GM19395 (cell line): ENCODE measurements at regions not wholly inside any gene's neighbourhood (a gene's known extent, or its start where the extent isn't known, plus 50 kb on each side); places are given as distances from the start of the nearest gene placed in this dataset.
A peak's percentile ranks its signal among the peaks of the same experiment; 100 is the strongest.
"Not testable (repeated sequence)": the region's sequence is repeated elsewhere in the genome, so short reads cannot be mapped to it uniquely, and the experiment has no call there.

Source experiments
- ATAC-seq: cut with Tn5 transposase; IDR thresholded peaks from one replicate; pipeline ENCODE4 v1.9.1; 2021; ENCODE audit warnings: mild to moderate bottlenecking, moderate library complexity; ENCODE audit not compliant: unreplicated experiment

DNA sequence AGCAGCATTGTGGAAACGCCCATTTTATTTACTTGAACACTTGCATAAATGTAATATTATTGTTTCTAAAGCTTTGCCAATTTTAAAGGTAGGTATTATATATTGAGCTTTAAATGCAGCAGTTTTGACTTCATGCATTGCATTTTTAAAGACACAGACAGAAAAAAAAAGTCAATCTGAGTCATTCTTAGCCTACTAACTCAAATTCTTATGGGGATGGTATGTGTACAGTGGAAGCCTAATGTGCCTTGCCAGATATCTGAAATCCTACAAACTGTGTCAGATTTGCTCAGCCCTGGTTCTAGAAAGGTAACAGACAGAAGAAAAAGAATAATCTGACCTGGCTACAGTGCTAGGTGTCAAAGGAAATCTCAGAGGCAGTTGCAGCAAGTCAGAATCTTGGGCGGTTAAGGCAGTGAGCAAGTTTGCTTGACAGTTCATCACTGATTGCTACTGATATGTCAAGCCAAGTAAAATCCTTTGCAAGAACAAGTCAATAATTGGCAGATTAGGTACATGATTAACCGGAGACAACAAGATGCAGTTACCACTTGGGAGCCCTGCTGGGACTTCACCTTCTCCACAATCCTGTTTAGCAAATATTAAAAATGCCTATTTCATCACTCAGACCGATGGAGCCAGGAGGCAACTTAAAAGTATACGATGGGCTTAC lies 224.8 kb upstream of the WWC1 start:
- ATAC-seq, result no peak

DNA sequence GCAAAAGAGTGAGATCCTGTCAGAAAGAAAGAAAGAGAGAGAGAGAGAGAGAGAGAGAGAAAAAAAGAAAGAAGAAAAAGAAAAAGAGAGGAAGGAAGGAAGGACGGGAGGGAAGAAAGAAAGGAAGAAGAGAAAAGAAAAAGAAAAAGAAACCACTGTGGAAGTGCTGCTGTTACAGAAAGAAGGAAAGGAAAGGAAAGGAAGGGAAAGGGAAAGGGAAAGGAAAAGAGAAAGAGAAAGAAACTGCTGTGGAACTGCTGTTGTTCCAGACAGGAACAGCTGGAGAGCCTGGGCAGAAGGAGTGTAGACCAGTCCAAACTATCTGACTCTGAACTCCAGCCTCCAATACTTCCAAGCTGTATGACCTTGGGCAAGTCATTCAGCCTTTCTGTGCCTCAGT lies 220.7 kb upstream of the WWC1 start:
- no peak for ATAC-seq

DNA sequence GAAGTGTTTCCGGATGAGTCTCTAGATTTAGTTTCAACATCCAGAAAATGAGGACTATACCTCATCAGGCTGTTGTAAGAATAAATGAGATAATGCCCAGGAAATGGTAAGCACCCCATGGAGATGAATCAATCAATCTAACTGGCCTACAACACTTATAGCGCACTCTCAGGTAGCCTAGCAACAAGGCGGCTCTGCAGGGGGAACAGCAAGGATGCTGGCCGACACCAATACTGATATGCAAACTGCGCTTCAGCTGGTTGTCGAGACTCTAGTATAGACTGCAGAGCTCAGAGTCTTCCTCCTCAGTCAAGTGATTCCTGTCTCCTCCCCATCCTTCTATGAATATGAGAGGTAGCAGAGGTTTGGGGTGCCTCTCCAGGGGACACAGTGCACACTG lies 218.8 kb upstream of the WWC1 start:
- no peak for ATAC-seq

GRCh38 chr5:168073311-168073710 lies 218.1 kb upstream of the WWC1 start:
- ATAC-seq, result no peak

DNA sequence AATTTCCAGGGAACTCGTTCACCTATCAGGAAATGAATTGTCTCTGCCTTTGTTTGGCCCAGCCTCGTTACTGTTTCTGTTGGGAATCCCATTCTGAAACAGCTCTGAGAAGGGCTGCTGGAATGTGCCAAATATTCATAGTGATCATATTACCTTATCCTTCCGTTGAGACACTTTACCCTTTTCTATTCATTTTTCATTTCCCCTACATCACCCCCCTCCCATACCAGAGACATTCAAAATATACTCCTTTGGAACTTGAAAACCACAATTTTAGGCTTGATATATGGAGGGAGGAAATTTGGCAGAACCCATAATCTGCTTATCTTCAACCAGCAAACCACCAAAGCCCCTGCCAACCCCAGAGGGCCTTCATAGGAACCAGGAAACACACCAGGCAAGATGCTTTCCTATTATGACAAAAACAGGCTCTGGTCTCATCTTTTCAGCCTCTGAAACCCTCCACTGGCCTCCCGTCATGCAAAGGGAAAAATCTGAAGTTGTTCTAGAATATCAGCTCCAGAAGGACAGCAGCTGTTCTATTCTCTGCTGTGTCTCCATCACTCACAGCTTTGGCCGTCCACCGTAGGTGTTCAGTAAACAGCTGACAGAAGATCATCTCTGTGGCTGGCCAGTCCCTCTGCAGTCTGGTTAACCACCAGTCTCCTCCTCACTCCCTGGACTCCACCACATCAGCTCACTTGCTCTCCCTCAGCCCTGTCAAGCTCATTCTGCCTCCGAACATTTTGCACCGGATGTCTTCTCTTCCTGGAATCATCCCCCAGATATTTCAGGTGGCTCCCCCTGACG lies 217.2 kb upstream of the WWC1 start:
- no peak for ATAC-seq

DNA sequence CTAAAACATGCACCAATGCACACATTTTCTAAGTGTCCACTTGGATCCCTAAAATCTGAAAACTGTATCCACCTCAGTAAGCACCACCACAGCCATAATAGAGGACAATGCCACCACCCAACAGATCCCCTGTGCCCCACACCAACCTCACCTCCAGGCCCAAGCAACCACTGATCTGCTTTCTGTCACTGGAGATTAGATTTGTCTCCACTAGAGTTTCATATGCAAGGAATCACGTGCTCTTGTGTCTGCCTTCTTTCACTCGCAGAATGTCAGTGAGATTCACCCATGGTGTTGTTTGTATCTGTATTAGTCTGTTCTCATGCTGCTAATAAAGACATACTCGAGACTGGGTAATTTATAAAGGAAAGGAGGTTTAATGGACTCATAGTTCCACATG lies 216.1 kb upstream of the WWC1 start:
- no peak for ATAC-seq

DNA sequence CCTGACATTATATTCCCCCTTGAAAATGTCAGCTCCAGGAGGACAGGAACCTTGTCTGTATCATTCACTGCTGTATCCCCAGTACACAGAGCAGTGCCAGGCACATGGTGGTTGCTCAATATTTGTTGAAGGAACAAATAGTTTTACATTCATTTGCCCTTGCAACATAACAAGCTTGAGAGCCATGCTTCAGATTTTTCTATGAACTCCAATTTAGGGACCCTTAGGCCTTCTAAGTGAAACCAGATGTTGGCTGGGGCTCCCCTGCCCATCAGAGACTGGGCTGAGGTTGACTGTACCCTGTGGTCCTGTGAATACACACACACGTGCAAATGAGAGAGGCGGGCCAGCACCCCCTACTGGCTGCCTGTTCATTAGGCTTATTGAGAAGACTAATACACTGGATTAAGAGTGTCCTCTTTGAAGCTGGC lies 214.9 kb upstream of the WWC1 start:
- ATAC-seq, result peak; percentile 73

GRCh38 chr5:168085261-168086031 lies 206.0 kb upstream of the WWC1 start:
- no peak for ATAC-seq

DNA sequence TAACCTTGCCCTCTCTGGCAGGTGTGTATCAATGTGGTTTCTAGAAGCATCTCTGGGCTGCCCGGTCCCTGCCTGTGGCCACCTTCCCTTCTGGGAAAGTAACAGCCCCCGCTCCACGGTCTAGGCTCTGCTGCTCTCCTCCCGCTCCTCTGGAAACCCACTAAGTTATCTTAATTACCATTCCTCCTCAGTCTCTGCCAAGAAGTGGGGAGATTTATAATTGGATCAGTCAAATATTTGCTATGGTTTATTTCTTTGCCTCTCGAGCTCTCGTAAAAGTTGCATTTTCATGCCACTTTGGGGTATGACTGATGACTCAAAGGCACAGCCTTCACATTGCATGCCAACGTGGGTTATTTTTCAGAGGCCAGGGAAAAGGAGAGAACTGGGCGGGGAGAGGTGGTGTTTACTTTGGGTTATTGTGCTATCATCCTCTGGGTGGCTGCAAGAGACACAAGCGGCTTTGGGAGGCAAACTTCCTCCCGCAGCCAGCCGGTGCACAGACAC lies 205.3 kb upstream of the WWC1 start:
- no peak for ATAC-seq

GRCh38 chr5:168086746-168087145 lies 204.7 kb upstream of the WWC1 start:
- no peak for ATAC-seq

DNA sequence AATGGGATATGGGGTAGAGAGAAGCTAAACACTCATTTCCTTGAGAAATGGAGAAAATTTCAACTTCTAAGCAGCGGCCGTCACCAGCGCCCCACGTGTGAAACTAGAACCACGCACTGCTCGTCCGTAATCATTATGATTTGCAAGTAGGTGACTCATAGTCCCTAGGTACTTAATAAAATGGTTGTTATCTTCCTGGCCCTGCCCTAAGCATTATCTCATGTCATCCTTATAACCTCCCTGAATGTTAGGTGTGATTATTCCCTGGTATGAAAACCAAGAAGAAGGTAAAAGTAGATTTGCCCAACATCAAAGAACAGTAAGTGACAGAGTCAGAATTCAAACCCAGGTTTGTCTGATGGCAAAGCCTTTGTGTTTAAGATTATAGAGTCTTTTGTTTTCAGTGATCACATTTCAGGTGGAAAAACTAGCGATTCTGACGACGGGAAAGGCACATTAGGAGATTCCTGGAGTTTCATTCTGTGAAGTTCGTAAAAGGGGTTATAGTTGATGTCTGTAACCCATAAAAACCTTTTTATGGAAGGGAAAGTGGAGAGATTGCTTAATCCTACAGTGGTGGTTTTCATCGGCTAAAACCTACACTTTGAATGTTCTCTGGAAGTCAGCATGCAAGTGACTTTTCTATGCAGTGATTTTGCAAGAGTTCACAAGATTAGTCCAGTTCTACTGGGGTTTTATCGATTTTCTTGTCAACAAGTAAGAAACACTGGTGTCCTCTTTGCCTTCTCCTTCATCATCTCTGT lies 202.9 kb upstream of the WWC1 start:
- no peak for ATAC-seq

GRCh38 chr5:168089201-168089887 lies 202.1 kb upstream of the WWC1 start:
- ATAC-seq, result no peak

DNA sequence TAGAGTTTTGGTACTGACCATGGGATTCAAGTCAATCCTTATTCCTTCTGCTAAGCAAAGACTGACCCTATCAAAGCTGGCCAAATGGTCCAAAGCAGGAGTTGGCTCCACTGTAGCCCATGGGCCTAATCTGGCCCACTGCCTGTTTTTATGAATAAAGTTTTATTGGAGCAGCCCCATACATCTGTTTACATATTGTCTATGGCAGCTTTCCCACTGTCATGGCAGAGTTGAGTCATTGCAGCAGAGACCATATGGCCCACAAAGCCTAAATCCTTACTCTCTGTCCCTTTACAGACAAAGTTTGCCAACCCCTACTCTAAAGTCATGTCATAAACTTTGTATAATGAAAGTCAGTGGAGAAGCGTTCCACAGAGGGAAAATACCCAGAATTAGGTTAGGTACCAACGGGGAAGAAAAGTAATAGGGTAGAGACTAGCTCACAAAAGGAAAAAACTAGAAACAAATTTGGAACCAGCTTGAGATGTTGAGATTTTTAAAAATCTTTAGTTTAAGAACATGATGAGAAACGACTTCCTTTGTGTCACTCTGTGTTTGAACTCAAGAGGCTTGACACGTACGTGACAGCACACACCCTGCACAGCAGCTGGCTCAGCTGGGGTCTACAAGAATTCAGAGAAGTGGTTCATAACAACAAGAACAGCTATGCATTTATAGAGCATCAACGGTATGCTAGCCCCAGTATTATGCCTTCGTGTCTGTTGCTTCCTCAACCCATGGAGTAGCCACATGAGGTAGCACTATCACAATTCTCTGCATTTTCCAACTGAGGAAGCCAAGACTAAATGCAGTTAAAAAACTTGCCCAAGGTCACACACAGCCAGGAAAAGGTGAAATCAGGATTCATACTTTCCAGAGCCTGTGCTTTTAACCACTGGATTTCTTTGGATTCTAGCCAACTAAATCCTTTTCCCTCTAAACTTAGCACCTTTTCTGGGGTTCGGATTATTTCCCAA lies 198.9 kb upstream of the WWC1 start:
- ATAC-seq, result no peak

- ATAC-seq, result no peak
Measured at GRCh38 chr5:168093200-168093910, 198.1 kb upstream of the WWC1 start.

GRCh38 chr5:168096525-168096924 lies 194.9 kb upstream of the WWC1 start:
- no peak for ATAC-seq

- no peak for ATAC-seq
Measured at GRCh38 chr5:168097876-168098653, 193.4 kb upstream of the WWC1 start.

DNA sequence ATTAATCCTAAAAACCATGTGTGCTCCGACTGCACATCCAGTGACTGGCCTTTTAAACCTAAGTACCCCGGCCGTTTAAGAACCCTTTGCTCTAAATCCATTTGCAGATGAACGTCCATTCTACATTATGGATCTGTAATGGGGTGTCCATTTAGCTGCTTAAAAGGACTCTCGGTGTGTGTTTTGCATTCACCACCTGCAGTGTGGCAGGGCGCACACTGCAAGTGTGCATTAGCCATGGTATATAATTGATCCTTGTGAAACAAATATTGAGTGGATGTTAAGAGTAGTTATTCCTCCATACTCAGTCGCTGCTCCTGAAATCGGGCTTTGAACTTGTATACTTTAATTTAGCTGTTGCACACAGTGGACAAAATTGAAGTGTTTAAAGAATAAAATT lies 190.1 kb upstream of the WWC1 start:
- ATAC-seq, result no peak

DNA sequence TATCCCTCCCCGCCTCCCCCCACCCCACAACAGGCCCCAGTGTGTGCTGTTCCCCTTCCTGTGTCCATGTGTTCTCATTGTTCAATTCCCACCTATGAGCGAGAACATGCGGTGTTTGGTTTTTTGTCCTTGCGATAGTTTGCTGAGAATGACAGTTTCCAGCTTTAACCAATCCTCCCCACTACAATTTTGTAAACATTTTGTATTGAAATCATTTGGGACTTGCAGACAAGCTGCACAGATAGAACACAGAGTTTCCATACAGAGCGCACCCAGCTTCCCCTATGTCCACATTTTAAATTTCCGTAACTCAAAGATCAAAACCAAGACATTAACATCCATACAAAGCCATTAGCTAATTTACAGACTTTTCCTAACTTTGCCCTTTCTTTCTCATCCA lies 188.4 kb upstream of the WWC1 start:
- ATAC-seq, result not testable (repeated sequence)
